ENCODE measurements at regions not wholly inside any gene's neighbourhood (a gene's known extent, or its start where the extent isn't known, plus 50 kb on each side); places are given as distances from the start of the nearest gene placed in this dataset.

- TF ChIP-seq RCOR1 (conservative IDR thresholded peaks at IDR 0.05; ENCODE audit: low read depth, low read length), result no peak
- TF ChIP-seq EZH2 (IDR thresholded peaks at IDR 0.05; ENCODE audit: borderline replicate concordance, control insufficient read depth, low read depth, low read length), result no peak
- TF ChIP-seq SP1 (IDR thresholded peaks at IDR 0.05; ENCODE audit: low read depth, low read length), result no peak
- TF ChIP-seq ZNF592 (IDR thresholded peaks at IDR 0.05), result no peak
- no peak for TF ChIP-seq KAT2A (conservative IDR thresholded peaks at IDR 0.05; ENCODE audit: control insufficient read depth, low read depth, low read length)
- no peak for TF ChIP-seq CUX1 (IDR thresholded peaks at IDR 0.05; ENCODE audit: insufficient replicate concordance, low read depth, low read length)
- no peak for TF ChIP-seq CTCF (IDR thresholded peaks at IDR 0.05 in 2 of 3, conservative IDR thresholded peaks at IDR 0.05 in 1 of 3; ENCODE audit: control insufficient read depth in 2 of 3, extremely low read depth in 1 of 3, insufficient read depth in 1 of 3, low read depth in 3 of 3, low read length in 3 of 3)
- no peak for TF ChIP-seq PAX8 (IDR thresholded peaks at IDR 0.05)
- no peak for TF ChIP-seq FOXM1 (IDR thresholded peaks at IDR 0.05; ENCODE audit: low read depth, low read length)
- TF ChIP-seq STAT1 (conservative IDR thresholded peaks at IDR 0.05), result no peak
- no peak for TF ChIP-seq RAD21 (IDR thresholded peaks at IDR 0.05; ENCODE audit: insufficient read depth, low read depth, low read length)
- TF ChIP-seq KLF5 (IDR thresholded peaks at IDR 0.05; ENCODE audit: partially characterized antibody), result no peak
- TF ChIP-seq ATF2 (IDR thresholded peaks at IDR 0.05; ENCODE audit: low read length), result no peak
- TF ChIP-seq EP300 (IDR thresholded peaks at IDR 0.05; ENCODE audit: borderline replicate concordance in 1 of 2, control insufficient read depth in 1 of 2, low read depth in 2 of 2, low read length in 2 of 2), result no peak
Measured at GRCh38 chr3:88528494-88528893, 378.7 kb downstream of the C3orf38 start.

Data from GM12878 (cell line).